NT2/D1 (cell line): ENCODE measurements at regions not wholly inside any gene's neighbourhood (a gene's known extent, or its start where the extent isn't known, plus 50 kb on each side); places are given as distances from the start of the nearest gene placed in this dataset.

ENCODE experiments used
- SUZ12 ChIP-seq: IDR thresholded peaks from 2 replicates; pipeline ENCODE4 v1.6.1; 2011; ENCODE audit not compliant: insufficient read length, insufficient read depth; ENCODE audit errors: extremely low read depth
- ZNF274 ChIP-seq: IDR thresholded peaks from 2 replicates; pipeline ENCODE4 v1.6.1; 2011; ENCODE audit warnings: mild to moderate bottlenecking, low read depth, low read length

- TF ChIP-seq ZNF274 = no peak
- no peak for TF ChIP-seq SUZ12
Observed at GRCh38 chr10:44183667-44184632, 200.9 kb downstream of the CXCL12 start.
